ENCODE measurements at regions not wholly inside any gene's neighbourhood (a gene's known extent, or its start where the extent isn't known, plus 50 kb on each side); places are given as distances from the start of the nearest gene placed in this dataset.
A peak's percentile ranks its signal among the peaks of the same experiment; 100 is the strongest.

DNA sequence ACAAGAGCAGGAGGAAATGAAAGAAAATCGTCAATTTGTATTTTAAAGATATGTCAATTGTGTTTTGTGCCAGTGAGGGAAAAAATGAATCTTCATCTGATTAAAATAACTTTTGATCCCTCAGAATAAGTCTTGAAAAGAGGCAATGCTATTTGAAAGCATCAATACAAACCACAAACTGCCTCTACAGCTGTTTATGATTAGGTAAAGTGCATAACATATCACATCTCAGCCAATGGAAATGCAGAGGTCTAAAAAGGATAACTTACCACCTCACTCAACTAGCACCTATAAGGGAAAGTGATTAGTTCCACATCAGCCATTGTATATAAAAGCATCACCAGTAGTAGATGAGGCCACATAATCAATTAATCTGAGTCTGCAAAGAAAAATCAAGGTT is 492.2 kb upstream of the CDH2 start:
- CTCF ChIA-PET: interaction anchor here (0.7 kb wide), 1 partner anchor 1872 kb away, joined by 4 read pairs; no protein-coding TSS in a partner anchor
- Histone ChIP-seq H3K9me3 (ENCODE audit: control insufficient read depth, insufficient read depth, low read depth, low read length) (no peaks in the 10 kb centered on the region), H3K36me3 (ENCODE audit: control insufficient read depth in 2 of 2, insufficient read depth in 1 of 2, low read length in 2 of 2) (no peaks in the 10 kb centered on the region), H3K27ac (ENCODE audit: extremely low read depth, low read depth, low read length) (no peak overlapping the region), H3K4me1 (ENCODE audit: control insufficient read depth, insufficient read depth, low read length) (no peaks in the 10 kb centered on the region), H3K4me3 (ENCODE audit: low read depth, low read length) (no peak overlapping the region)
- POLR2A ChIA-PET: no interaction called here
- no peak for TF ChIP-seq SP2 (tag by site-specific recombination; IDR thresholded peaks at IDR 0.05)
- no peak for TF ChIP-seq ZNF610 (tag by site-specific recombination; IDR thresholded peaks at IDR 0.05; ENCODE audit: borderline replicate concordance)
- no peak for TF ChIP-seq ZNF114 (tag by site-specific recombination; IDR thresholded peaks at IDR 0.05)
- TF ChIP-seq ZNF311 (tag by site-specific recombination; IDR thresholded peaks at IDR 0.05; ENCODE audit: borderline replicate concordance): no peak
- TF ChIP-seq ZNF146 (tag by site-specific recombination; IDR thresholded peaks at IDR 0.05): no peak
- no peak for TF ChIP-seq ZIC2 (tag by site-specific recombination; IDR thresholded peaks at IDR 0.05)
- TF ChIP-seq, protein P1, sequence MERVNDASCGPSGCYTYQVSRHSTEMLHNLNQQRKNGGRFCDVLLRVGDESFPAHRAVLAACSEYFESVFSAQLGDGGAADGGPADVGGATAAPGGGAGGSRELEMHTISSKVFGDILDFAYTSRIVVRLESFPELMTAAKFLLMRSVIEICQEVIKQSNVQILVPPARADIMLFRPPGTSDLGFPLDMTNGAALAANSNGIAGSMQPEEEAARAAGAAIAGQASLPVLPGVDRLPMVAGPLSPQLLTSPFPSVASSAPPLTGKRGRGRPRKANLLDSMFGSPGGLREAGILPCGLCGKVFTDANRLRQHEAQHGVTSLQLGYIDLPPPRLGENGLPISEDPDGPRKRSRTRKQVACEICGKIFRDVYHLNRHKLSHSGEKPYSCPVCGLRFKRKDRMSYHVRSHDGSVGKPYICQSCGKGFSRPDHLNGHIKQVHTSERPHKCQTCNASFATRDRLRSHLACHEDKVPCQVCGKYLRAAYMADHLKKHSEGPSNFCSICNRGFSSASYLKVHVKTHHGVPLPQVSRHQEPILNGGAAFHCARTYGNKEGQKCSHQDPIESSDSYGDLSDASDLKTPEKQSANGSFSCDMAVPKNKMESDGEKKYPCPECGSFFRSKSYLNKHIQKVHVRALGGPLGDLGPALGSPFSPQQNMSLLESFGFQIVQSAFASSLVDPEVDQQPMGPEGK (tag by site-specific recombination; IDR thresholded peaks at IDR 0.05): no peak
- TF ChIP-seq SETDB1 (IDR thresholded peaks at IDR 0.05; ENCODE audit: insufficient read length, low read length): no peak
- TF ChIP-seq ZNF544 (tag by site-specific recombination; IDR thresholded peaks at IDR 0.05): no peak

DNA sequence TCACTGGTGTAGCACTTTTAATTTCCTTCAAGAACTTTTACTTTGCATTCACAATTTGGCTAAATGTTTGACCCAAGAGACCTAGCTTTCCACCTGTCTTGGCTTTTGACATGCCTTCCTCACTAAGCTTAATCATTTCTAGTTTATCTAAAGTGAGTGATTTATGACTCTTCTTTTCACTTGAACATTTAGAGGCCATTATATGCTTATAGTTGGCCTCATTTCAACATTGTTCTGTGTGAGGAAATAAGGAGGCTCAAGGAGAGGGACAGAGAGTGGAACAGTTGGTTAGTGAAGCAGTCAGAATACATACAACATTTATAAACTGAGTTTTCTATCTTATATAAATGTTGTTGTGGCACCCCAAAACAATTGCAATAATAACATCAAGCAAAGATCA is 489.3 kb upstream of the CDH2 start:
- H3K36me3 ChIP-seq (ENCODE audit: control insufficient read depth in 2 of 2, insufficient read depth in 1 of 2, low read length in 2 of 2): no peaks in the 10 kb centered on the region
- CTCF ChIA-PET: no interaction called here
- no peaks in the 10 kb centered on the region for H3K9me3 ChIP-seq (ENCODE audit: control insufficient read depth, insufficient read depth, low read depth, low read length)
- H3K4me3 ChIP-seq (ENCODE audit: low read depth, low read length): no peak overlapping the region
- no peak overlapping the region for H3K27ac ChIP-seq (ENCODE audit: extremely low read depth, low read depth, low read length)
- no peaks in the 10 kb centered on the region for H3K4me1 ChIP-seq (ENCODE audit: control insufficient read depth, insufficient read depth, low read length)
- TF ChIP-seq ZNF585B (tag by site-specific recombination; IDR thresholded peaks at IDR 0.05): no peak
- TF ChIP-seq, protein P2, sequence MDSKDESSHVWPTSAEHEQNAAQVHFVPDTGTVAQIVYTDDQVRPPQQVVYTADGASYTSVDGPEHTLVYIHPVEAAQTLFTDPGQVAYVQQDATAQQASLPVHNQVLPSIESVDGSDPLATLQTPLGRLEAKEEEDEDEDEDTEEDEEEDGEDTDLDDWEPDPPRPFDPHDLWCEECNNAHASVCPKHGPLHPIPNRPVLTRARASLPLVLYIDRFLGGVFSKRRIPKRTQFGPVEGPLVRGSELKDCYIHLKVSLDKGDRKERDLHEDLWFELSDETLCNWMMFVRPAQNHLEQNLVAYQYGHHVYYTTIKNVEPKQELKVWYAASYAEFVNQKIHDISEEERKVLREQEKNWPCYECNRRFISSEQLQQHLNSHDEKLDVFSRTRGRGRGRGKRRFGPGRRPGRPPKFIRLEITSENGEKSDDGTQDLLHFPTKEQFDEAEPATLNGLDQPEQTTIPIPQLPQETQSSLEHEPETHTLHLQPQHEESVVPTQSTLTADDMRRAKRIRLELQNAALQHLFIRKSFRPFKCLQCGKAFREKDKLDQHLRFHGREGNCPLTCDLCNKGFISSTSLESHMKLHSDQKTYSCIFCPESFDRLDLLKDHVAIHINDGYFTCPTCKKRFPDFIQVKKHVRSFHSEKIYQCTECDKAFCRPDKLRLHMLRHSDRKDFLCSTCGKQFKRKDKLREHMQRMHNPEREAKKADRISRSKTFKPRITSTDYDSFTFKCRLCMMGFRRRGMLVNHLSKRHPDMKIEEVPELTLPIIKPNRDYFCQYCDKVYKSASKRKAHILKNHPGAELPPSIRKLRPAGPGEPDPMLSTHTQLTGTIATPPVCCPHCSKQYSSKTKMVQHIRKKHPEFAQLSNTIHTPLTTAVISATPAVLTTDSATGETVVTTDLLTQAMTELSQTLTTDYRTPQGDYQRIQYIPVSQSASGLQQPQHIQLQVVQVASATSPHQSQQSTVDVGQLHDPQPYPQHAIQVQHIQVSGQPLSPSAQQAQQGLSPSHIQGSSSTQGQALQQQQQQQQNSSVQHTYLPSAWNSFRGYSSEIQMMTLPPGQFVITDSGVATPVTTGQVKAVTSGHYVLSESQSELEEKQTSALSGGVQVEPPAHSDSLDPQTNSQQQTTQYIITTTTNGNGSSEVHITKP (tag by site-specific recombination; IDR thresholded peaks at IDR 0.05): no peak
- TF ChIP-seq, protein P3, sequence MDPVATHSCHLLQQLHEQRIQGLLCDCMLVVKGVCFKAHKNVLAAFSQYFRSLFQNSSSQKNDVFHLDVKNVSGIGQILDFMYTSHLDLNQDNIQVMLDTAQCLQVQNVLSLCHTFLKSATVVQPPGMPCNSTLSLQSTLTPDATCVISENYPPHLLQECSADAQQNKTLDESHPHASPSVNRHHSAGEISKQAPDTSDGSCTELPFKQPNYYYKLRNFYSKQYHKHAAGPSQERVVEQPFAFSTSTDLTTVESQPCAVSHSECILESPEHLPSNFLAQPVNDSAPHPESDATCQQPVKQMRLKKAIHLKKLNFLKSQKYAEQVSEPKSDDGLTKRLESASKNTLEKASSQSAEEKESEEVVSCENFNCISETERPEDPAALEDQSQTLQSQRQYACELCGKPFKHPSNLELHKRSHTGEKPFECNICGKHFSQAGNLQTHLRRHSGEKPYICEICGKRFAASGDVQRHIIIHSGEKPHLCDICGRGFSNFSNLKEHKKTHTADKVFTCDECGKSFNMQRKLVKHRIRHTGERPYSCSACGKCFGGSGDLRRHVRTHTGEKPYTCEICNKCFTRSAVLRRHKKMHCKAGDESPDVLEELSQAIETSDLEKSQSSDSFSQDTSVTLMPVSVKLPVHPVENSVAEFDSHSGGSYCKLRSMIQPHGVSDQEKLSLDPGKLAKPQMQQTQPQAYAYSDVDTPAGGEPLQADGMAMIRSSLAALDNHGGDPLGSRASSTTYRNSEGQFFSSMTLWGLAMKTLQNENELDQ (tag by site-specific recombination; IDR thresholded peaks at IDR 0.05; ENCODE audit: low read depth): no peak
- no peak for TF ChIP-seq ZNF830 (tag by site-specific recombination; IDR thresholded peaks at IDR 0.05; ENCODE audit: low read depth)
- POLR2A ChIA-PET: no interaction called here

DNA sequence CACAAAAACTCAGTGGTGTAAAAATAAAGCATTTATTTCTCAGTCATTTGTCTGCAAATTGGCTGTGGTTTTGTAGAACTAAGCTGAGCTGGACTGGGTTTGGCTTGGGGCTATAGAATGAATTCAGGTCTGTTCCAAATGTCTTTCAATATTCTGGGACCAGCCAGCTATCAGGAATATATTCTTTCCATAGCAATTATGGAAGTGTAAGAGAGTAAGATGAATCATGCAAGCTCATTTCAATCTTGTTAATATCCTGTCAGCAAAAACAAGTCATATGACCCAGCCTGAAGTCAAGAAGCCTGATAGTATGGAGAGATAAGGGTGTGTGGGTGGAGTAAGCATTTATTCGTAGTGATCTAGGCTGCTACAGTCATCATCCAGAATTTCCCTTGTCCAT is 481.0 kb upstream of the CDH2 start:
- TF ChIP-seq MEIS1 (CRISPR knock-in tag; IDR thresholded peaks at IDR 0.05; ENCODE audit: borderline replicate concordance) (0 out of 2 replicates have a peak, but pooled peaks have one; percentile 11), HOXD13 (CRISPR knock-in tag; IDR thresholded peaks at IDR 0.05; ENCODE audit: borderline replicate concordance) (no peak)
- TF ChIP-seq, protein P4, sequence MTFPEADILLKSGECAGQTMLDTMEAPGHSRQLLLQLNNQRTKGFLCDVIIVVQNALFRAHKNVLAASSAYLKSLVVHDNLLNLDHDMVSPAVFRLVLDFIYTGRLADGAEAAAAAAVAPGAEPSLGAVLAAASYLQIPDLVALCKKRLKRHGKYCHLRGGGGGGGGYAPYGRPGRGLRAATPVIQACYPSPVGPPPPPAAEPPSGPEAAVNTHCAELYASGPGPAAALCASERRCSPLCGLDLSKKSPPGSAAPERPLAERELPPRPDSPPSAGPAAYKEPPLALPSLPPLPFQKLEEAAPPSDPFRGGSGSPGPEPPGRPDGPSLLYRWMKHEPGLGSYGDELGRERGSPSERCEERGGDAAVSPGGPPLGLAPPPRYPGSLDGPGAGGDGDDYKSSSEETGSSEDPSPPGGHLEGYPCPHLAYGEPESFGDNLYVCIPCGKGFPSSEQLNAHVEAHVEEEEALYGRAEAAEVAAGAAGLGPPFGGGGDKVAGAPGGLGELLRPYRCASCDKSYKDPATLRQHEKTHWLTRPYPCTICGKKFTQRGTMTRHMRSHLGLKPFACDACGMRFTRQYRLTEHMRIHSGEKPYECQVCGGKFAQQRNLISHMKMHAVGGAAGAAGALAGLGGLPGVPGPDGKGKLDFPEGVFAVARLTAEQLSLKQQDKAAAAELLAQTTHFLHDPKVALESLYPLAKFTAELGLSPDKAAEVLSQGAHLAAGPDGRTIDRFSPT (tag by site-specific recombination; IDR thresholded peaks at IDR 0.05): peak; percentile 40; the same call in 1 of the 2 replicates
- Histone ChIP-seq H3K4me1 (ENCODE audit: control insufficient read depth, insufficient read depth, low read length) (no peaks in the 10 kb centered on the region), H3K36me3 (ENCODE audit: control insufficient read depth in 2 of 2, insufficient read depth in 1 of 2, low read length in 2 of 2) (no peaks in the 10 kb centered on the region), H3K27ac (ENCODE audit: extremely low read depth, low read depth, low read length) (no peak overlapping the region), H3K4me3 (ENCODE audit: low read depth, low read length) (no peak overlapping the region), H3K9me3 (ENCODE audit: control insufficient read depth, insufficient read depth, low read depth, low read length) (no peaks in the 10 kb centered on the region)
- POLR2A ChIA-PET: no interaction called here
- CTCF ChIA-PET: interaction anchor here (1.2 kb wide), 1 partner anchor 12 kb away, joined by 4 read pairs; no protein-coding TSS in a partner anchor
